T-helper 1 cell (primary cell): ENCODE measurements at regions not wholly inside any gene's neighbourhood (a gene's known extent, or its start where the extent isn't known, plus 50 kb on each side); places are given as distances from the start of the nearest gene placed in this dataset.
"Not testable (repeated sequence)": the region's sequence is repeated elsewhere in the genome, so short reads cannot be mapped to it uniquely, and the experiment has no call there.

Experiments used
- DNase-seq, 5 donors: peaks; one replicate each; pipeline ENCODE4 v3.0.0-alpha.2; 2012 to 2020

DNA sequence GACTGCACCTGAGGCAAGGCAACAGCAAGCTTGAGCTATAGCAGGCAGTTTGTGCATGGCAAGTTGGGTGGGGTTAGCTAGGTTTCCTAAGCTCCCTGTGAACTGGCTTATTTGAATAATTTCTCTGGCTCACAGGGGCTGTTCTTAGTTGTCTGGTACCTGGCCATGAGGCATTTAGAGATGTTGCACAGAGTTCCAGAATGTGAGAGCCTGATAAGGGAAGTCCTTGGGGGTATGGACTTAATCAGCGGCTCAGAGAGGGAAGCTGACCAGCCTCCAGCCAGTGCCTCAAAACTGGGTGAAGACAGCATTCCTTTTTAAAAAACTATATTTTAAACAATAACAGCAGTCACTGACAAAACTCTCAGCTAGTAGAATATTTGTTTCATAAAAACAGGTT lies 307.4 kb downstream of the FZD1 start:
- no peak for DNase-seq

DNA sequence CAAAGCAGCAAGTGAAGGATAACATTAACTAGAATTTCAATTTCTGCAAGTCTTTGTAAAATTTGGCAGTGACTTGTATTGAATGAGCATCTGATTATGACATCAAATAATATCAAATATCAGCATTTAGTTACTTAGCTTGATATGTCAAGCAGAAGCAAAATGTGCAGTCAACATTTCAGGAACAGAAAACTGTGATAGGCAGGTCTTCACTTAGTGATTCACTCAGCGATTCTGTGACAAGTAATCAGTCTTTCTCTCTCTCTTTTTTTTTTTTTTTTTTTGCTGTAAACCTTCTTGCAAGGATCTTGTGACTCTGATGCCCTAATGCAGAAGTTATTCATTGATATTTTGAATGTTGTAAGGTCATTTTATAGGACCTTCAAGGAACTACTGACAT lies 307.1 kb downstream of the MTERF1 start:
- DNase-seq: no peak

DNA sequence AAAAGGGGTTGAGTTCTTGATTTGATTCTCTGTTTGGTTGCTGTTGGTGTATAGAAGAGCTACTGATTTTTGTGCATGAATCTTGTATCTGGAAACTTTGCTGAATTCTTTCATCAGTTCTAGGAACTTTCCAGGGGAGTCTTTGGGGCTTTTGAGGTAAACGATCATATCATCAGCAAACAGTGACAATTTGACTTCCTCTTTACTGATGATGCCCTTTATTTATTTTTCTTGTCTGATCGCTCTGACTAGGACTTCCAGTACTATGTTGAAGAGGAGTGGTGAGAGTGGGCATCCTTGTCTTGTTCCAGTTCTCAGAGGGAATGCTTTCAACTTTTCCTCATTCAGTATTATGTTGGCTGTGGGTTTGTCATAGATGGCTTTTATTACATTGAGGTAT lies 304.0 kb downstream of the MTERF1 start:
- not testable (repeated sequence) for DNase-seq

DNA sequence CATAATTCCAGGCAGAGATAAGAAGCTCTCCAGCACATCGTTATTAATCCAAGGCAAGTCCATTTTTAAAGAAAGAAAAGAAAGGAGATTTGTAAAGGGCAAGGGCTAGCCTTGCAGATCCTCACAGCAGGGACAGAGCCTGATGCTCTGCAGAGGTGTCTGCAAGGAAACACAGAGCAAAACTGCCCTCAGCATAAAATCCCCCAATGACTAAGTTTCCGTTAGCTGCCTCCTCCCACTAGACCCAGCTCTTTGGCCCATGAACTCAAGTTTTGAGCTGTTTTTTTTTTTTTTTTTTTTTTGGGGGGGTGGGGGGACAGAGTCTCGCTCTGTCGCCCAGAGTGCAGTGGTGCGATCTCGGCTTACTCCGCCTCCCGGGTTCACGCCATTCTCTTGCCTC lies 300.7 kb downstream of the MTERF1 start:
- DNase-seq: no peak

DNA sequence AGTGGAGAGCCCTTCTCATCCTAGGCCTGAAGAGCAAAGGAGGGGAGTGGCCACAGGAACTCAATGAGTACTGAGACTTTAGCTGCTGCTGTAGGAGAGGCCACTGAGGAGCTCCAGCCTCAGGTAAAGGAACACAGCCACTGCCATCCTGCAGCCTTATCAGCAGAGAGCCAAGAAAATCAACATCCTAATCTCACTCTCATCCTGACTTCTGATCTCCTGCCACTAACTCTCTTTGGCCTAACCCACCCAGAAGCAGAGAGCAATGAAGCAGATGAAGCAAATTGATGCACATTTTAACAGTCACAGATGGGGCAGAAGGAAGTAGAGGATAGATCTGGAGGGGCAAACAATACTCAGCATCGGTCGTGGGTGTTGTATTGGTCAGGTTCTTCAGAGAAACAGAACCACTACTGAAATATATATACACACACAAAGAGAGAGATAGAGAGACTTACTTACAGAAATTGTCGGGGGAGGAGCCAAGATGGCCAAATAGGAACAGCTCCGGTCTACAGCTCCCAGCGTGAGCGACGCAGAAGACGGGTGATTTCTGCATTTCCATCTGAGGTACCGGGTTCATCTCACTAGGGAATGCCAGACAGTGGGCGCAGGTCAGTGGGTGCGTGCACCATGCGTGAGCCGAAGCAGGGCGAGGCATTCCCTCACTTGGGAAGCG lies 297.6 kb downstream of the MTERF1 start:
- no peak for DNase-seq

DNA sequence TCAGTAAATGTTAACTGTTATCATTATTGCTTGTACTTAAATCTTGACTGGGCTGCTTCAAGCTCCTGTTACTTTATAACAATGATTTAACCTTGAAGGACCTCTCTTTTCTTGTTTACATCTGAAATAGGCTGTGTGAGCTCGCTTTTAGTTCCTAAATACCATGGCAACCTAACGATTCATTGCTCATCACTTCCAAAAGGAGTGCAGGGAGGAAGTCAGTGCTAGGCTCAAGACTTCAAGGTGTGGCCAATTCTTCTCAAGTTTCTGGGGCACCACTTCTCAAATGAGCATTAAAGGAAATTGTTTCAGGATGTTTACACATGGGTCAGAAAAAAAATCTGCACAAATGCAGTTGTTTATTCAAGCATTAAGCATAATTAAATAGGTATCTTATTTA lies 284.2 kb downstream of the MTERF1 start:
- DNase-seq: no peak

DNA sequence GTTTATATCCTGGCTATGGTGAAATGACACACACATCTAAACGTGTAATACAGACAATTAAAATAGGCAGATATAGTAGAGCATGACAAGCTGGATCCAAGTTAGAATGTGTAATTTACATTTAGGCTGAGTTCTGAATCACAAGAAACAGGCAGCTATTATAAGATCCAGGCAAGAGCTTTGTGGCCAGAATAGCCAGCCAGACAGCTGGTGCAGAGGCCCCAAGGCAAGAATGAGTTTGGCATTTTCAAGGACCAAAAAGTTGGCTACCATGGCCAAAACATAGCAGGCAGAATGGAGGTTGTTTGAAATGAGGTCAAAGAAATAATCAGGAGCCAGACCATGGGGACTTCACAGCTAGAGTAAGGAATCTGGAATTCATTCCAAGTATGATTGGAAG lies 281.7 kb downstream of the MTERF1 start:
- DNase-seq: no peak

DNA sequence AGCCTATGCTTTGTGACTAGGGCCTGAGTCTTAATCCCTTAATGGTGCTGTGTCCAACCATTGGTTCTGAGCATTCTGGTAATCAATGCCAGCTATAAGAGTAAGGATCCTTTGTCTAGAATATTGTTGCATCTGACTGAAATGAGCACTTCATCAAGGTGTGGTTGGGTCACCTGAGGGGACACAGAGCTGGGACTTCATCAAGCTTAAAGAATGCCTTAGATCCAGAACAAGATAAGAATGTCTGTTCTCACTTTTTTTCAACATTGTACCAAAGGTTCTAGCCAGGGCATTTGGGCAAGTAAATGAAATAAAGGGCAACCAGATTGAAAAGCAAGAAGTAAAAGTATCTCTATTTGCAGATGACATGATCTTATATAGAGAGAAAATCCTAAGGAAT lies 280.4 kb downstream of the MTERF1 start:
- no peak for DNase-seq

DNA sequence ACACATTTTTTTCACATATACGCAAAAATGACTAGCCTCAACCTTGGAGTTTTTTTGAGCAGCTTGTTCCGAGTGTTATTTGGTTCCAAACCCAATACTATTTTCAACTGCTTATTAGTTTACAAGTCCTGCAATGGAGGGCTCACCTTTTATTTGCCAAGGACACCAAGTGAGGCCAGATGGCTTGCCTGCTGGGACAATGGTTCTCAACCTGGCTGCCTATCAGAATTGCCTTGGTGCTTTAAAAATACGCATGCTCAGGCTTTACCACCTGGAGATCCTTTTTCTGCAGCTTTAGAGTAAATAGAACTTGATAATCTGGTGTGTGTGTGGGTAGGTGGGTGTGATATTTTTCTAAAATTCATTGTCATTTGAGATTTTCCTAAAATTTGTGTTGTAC lies 276.8 kb downstream of the MTERF1 start:
- no peak for DNase-seq

DNA sequence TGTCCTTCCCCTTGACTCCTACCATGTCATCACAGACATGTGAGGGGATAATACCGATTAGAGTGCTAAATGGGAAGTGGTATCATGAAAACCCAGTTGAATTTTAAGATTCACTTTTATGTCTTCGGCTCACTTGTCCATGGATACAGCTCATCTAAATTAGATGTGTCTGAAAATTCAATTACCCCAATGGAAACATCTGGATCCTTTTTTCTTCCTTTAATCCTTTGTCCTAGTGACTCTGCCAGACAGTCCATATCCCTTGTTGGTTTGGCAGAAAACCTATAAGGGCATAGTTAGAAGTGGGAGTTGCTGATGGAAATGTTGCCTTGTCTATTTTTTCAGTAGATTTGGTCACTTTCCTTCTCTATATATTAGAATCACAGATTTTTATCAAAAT lies 271.9 kb downstream of the MTERF1 start:
- DNase-seq: no peak

DNA sequence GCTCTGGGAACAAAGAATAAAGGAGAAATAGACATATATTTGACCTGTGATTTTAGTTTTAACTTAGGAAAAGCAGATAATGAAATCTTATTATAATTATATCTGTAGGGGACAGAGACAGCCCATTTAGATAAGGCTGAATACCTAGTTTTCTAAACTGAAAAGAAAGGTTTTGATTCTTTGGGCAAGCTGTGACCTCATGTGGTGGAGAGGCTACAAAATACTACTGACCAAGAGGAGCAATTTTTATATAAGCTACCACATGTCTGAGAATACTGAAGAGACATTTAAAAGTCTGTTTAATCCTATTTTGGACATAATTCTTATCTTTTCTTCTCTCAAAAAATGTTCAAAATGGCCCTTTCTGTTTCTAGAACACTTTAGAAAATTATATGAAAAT lies 271.0 kb downstream of the MTERF1 start:
- no peak for DNase-seq

DNA sequence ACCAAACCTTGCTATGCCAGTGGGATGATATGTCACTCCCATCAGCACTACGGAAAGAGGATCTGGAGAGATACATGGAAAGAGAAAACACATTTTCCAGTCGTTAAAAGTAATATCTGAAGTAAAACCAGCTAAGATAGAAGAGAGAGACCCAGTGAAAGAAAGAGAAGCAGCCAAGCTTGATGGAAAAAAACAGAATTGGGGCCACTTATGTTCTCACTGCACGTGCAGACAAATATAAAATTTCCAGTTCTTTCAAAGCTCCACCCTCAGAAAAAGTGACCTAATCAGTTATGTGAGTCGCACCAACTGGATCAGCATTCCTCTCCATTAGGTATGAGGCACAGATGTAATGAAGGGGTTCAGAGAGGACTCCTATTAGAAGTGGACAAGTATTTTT lies 266.1 kb downstream of the MTERF1 start:
- DNase-seq: no peak

DNA sequence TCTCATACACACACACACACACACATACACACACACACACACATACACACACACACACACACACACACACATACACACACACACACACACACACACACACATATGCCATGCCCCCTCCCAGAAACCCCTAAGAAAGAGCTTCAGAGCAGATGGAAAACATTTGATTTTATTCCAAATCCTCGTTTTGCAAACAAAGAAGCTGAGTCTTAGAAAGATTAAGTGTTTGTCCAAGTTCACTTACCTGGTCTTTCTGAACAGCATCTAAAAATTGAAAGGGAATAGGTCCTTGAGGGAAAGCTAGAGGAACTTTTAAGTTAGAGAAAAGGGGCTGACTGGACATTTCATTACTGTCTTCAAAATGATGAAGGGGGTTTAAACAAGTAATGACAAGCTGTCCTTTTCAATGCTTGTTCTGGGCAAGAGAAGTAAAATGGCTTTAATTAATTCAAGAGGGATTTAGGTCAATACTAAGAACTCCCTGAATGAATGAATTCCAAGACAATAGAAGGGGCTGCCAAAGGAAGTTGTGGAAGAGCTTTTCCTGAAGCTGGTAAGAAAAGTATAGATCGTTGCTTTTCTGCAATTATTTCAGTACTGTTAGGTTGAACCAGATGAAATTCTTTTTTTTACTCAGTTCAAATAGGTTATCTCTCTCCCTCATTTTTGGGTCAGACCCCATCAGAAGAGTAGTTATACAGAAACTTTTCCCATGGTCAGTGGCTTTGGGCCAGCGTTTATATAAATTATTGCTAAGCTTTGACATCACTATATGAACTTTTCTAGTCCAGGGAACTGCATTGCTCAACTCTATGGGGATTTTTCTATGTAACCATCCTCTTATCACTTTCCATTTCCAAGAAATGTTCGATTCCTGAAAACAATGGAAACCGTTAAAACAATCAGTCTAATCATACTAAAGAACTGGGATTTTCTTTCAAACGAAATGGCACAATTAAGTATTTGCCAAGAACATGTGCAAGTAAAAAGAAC lies 261.4 kb downstream of the MTERF1 start:
- DNase-seq: no peak

DNA sequence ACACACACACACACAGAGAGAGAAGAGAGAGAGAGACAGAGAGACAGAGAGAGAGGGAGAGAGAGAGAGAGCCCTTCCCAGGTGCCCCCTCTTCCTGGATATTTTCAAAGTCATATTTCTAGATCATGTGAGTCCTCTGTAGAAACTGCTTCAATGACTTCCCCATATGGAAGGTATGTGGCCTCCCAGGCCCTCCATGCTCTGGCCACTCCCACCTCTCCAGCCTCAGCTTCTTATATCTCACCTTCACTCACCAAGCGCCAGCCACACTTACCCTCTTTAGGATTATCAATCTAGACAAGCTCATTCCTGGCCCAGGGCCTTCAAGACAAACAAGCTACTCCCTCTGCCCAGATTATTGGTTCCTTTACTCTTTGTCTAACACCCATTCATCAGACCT lies 259.7 kb downstream of the MTERF1 start:
- no peak for DNase-seq

DNA sequence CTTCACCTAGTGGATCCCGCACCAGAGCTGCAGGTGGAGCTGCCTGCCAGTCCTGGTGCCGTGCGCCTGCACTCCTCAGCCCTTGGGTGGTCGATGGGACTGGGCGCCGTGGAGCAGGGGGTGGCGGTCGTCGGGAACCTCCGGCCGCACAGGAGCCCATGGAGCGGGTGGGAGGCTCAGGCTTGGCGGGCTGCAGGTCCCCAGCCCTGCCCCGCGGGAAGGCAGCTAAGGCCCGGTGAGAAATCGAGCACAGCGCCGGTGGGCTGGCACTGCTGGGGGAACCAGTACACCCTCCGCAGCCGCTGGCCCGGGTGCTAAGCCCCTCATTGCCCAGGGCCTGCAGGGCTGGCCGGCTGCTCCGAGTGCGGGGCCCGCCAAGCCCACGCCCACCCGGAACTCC lies 253.2 kb downstream of the MTERF1 start:
- not testable (repeated sequence) for DNase-seq

DNA sequence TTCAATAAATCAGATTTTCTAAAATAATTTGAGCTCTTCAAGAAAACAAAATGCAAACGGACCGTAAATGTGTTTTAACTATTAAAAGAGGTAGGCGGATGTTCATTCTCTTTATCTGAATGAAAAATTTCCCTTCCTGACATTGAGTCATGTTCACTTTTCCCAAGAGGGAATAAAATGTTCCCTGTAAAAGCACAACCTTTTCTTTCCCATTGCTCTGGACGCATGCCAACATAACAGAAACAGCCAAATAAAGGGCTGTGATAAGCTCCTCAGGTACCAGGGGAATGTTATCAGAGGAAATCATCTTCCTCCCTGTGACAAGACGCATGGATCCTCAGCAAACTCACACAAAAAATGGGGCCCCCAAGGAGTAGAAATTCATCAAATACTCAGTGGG lies 251.8 kb downstream of the MTERF1 start:
- no peak for DNase-seq

DNA sequence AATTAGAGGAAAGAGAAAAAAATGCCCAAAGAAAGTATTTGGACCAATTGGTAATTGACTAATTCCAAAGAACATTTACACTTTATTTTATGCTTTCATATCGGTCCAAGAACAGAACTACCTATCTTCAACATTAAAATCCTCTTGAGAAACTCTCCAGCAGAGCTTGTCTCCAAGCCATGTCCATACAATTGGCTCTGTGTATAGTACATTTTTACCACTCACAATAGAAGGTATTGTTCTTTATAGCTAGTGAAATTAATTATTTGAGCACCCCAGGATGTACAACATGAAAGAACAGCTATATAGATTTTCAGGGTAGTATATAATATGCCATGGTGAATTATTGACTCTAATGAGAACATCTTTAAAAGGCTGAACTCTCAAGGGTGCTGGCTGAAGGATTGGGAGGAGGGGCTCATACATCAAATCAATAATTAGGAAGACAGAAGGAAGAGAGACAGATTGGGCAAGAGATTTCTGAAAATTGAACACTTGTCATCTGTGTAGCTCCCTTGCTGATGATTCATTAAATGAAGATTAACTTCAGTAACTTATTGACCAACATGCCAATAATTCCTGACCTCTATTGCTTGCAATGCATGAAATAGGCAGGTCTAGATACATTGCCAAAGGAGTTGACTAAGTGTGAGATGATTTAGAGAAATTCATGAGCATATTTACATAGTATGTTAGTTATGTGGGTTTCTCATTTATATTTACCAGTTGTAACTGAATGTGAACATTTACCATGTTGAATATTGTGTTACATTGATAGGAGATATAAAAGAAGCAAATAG lies 249.7 kb downstream of the MTERF1 start:
- DNase-seq: no peak

DNA sequence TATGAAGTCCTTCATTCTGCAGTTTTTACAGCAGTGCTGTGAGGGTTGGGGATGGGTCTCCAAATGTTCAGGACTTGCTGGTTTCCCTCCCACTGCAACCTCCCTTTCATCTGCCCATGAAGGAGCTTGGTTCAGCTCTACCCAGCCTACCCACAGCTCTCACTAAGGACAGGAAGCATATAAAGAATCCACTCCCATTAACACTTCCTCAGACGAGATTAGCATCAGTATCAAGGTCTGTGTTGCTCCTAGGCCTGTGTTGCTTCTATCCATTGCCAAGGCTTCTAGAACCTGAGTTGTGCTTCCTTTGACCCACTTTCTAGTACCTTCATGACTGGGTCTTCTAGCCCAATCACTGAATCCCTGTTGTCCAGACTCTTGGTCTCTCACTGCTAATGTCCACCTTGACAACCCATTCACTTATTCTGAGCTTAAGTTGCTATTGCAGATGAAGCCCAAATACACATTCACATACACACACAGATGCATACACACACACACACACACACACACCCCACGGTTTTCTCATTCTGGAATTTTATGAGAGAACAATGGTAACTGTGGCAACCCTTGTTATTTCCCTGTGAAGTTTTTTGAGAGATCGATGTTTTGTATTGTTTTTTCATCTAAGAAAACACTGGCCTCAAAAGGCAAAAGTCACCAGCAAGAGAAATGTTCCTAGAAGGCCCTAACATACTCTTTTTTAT lies 248.1 kb downstream of the MTERF1 start:
- no peak for DNase-seq

DNA sequence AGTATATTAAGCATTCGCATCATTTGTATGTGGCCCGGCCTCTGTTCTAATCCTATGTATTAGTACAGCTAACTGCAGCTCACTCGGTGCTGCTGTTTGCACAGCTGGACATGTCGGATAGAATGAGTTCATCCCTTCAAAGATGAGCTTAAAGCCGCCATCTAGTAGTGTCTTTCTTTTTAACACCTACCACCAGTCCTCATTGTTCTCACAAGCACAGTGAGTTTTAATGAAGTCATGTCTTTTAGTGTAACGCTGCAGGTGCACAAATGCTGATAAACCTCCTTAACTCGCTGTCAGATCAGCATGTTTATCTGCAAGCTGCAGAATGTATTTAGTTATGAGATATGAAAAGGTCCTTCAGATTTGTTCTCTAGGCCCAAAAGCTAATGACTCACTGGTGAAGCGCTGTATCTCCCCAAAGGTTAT lies 247.5 kb downstream of the MTERF1 start:
- DNase-seq: no peak

DNA sequence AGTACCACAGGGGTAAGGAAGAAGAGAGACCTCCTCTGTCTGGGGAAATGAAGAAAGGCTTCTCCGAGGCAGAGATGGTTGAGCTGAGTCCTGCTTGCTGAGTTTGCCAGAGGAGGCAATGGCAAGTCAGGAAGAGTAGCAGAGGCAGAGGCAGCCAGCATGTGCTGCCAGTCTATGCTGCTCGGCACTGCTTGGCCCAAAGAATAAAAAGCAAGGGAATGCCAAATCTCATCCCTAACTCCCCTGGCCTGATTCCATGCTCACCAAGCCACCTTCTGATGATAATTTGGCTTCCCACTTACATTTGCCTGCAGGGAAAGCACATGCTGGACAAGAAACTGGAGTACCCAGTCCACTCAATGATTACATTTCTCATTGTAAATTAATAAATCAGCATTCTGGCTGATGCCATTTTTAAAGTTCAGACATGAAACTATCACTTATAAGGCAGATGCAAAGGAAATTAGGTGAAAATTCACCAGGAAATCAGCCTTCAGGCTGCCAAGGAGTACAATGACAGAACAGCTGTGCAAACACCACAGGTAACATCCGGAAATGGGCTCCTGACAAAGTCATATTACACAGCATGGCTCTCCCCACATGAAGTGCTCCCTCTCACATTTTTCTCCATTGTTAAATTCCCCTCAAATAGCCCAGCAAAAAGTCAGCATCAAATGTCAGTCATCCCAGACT lies 245.9 kb downstream of the MTERF1 start:
- no peak for DNase-seq

DNA sequence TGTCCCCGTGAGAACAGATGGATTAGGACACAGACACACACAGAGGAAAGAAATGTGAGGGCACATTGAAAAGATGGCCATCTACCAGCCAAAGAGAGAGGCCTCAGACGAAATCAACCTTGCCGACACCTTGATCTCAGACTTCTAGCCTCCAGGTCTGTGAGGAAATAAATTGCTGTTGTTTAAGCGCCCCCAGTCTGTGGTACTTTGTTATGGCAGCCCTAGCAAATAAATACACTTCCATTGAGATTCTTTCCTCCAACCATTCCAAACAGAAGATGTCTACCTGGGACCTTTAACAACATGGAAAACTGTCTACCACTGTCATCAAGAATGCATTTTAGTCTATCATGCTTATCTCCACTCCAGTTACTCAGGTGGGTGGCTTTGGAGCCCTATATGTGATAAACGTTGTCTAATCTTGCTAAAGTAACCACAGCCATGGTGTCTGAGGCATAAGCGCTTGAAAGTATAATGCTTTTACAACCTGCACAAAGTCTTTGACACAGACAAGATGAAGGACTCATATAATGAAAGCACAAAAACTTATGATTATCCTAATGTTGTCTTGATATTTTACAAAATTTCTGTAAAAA lies 244.3 kb downstream of the MTERF1 start:
- no peak for DNase-seq

DNA sequence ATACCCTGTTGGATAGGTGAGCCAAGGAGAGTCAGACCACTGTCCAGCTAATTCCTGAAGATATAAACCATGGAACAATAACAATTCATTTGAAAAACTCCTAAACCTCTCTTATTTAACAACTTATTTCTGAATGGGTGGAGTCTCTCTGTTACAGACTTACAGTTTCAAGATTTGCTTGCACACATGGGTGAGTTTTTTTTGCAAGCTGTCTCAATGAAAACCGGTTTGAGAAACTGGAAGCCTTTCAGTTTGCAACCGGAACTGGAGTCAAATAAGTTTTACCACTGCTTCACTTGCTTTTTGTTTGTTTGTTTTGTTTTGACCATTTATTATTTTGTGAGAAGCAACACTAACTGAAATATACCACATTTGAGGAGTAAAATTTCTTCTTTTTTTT lies 243.8 kb downstream of the MTERF1 start:
- DNase-seq: no peak
